HEK293T (cell line): ENCODE measurements at regions not wholly inside any gene's neighbourhood (a gene's known extent, or its start where the extent isn't known, plus 50 kb on each side); places are given as distances from the start of the nearest gene placed in this dataset.

Experiments used
- BHLHE40 ChIP-seq: fragments of 450-650 bp; IDR thresholded peaks from 2 replicates; pipeline ENCODE4 v1.6.1; 2016; ENCODE audit warnings: mild to moderate bottlenecking, moderate library complexity, borderline replicate concordance
- ELF4 ChIP-seq: fragments of 450-650 bp; IDR thresholded peaks from 2 replicates; pipeline ENCODE4 v1.6.1; 2017; ENCODE audit warnings: antibody characterized with exemption
- FOXA1 ChIP-seq: fragments of 450-650 bp; IDR thresholded peaks from 2 replicates; pipeline ENCODE4 v1.6.1; 2016; ENCODE audit warnings: mild to moderate bottlenecking
- FOXK2 ChIP-seq: fragments of 450-650 bp; IDR thresholded peaks from 2 replicates; pipeline ENCODE4 v1.6.1; 2016; ENCODE audit warnings: mild to moderate bottlenecking
- FOXM1 ChIP-seq: fragments of 450-650 bp; IDR thresholded peaks from 2 replicates; pipeline ENCODE4 v1.6.1; 2017; ENCODE audit warnings: mild to moderate bottlenecking, borderline replicate concordance
- HDGF ChIP-seq: fragments of 450-650 bp; IDR thresholded peaks from 2 replicates; pipeline ENCODE4 v1.6.1; 2017; ENCODE audit warnings: antibody characterized with exemption, borderline replicate concordance
- L3MBTL2 ChIP-seq: fragments of 450-650 bp; conservative IDR thresholded peaks from 2 replicates; pipeline ENCODE4 v1.6.1; 2016; ENCODE audit warnings: mild to moderate bottlenecking
- LEF1 ChIP-seq: fragments of 450-650 bp; IDR thresholded peaks from 2 replicates; pipeline ENCODE4 v1.6.1; 2017; ENCODE audit warnings: mild to moderate bottlenecking, borderline replicate concordance
- NFRKB ChIP-seq: fragments of 450-650 bp; IDR thresholded peaks from 2 replicates; pipeline ENCODE4 v1.6.1; 2016; ENCODE audit warnings: mild to moderate bottlenecking, moderate library complexity
- SP1 ChIP-seq: fragments of 450-650 bp; IDR thresholded peaks from 2 replicates; pipeline ENCODE4 v1.6.1; 2017
- TARDBP ChIP-seq: fragments of 450-650 bp; IDR thresholded peaks from 2 replicates; pipeline ENCODE4 v1.6.1; 2016
- TF ChIP-seq, protein P1 (sequence below): fragments of 450-650 bp; IDR thresholded peaks from 2 replicates; pipeline ENCODE4 v1.6.1; 2016

- TF ChIP-seq L3MBTL2 (no peak), FOXM1 (no peak), TARDBP (no peak), ELF4 (no peak), FOXA1 (no peak), FOXK2 (no peak), LEF1 (no peak), NFRKB (no peak), SP1 (no peak), HDGF (no peak), BHLHE40 (no peak)
- TF ChIP-seq, protein P1, sequence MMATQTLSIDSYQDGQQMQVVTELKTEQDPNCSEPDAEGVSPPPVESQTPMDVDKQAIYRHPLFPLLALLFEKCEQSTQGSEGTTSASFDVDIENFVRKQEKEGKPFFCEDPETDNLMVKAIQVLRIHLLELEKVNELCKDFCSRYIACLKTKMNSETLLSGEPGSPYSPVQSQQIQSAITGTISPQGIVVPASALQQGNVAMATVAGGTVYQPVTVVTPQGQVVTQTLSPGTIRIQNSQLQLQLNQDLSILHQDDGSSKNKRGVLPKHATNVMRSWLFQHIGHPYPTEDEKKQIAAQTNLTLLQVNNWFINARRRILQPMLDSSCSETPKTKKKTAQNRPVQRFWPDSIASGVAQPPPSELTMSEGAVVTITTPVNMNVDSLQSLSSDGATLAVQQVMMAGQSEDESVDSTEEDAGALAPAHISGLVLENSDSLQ, result no peak
Measured at GRCh38 chr1:198068285-198068684, 88.5 kb upstream of the NEK7 start.
